H1 (cell line): ENCODE measurements at regions not wholly inside any gene's neighbourhood (a gene's known extent, or its start where the extent isn't known, plus 50 kb on each side); places are given as distances from the start of the nearest gene placed in this dataset.

ENCODE experiments used
- CTCF ChIA-PET: fragments of 300-600 bp; sonication (Branson Sonifier 250); formaldehyde crosslinking; loops from one replicate; lab custom pipeline; 2021; ENCODE audit not compliant: partially characterized antibody; lab: Charles Lee
- POLR2A ChIA-PET: fragments of 300-600 bp; sonication (Branson Sonifier 250); formaldehyde crosslinking; loops from one replicate; lab custom pipeline; 2021; ENCODE audit warnings: inconsistent platforms; ENCODE audit not compliant: partially characterized antibody; lab: Charles Lee
- DNase-seq, 2 experiments: peaks; one replicate each; pipeline versions ENCODE4 v3.0.0 to v3.0.0-alpha.2; 2010 to 2022; ENCODE audit warnings: low spot score in 2 of 2, low read depth in 1 of 2, mixed read lengths in 1 of 2
- FAIRE-seq: peaks from 2 replicates; lab custom pipeline; 2011; peaks lifted over from hg19 to GRCh38; lab: Jason Lieb, UNC
- H2AFZ ChIP-seq: 2 replicates; pipeline ENCODE4 v1.8.1; 2012; ENCODE audit warnings: low read length, inconsistent platforms
- H2AK5ac ChIP-seq: 2 replicates; pipeline ENCODE4 v1.6.1; 2013; ENCODE audit warnings: low read depth, low read length
- H2BK120ac ChIP-seq: replicated peaks from 2 replicates; pipeline ENCODE3; 2013; ENCODE audit warnings: low read depth, low read length, inconsistent platforms
- H2BK12ac ChIP-seq: 2 replicates; pipeline ENCODE4 v1.6.1; 2013; ENCODE audit warnings: low read depth, low read length
- H2BK15ac ChIP-seq: 2 replicates; pipeline ENCODE4 v1.6.1; 2013; ENCODE audit warnings: low read length
- H2BK20ac ChIP-seq: 2 replicates; pipeline ENCODE4 v1.6.1; 2013; ENCODE audit warnings: low read length
- H2BK5ac ChIP-seq: 2 replicates; pipeline ENCODE4 v1.6.1; 2013; ENCODE audit warnings: low read depth, low read length
- H3K14ac ChIP-seq: 2 replicates; pipeline ENCODE4 v1.6.1; 2013; ENCODE audit warnings: inconsistent platforms; ENCODE audit not compliant: insufficient read length
- H3K18ac ChIP-seq: 2 replicates; pipeline ENCODE4 v1.6.1; 2013; ENCODE audit warnings: low read length; ENCODE audit errors: extremely low read depth
- H3K23ac ChIP-seq: 2 replicates; pipeline ENCODE4 v1.6.1; 2013; ENCODE audit warnings: inconsistent platforms; ENCODE audit not compliant: insufficient read length
- H3K23me2 ChIP-seq: 2 replicates; pipeline ENCODE4 v1.6.1; 2013; ENCODE audit warnings: low read depth, low read length
- H3K27ac ChIP-seq: 2 replicates; pipeline ENCODE4 v1.6.1; 2011; ENCODE audit warnings: low read depth, low read length, inconsistent platforms
- H3K27me3 ChIP-seq, 4 experiments: replicated peaks in 1 of 4; 1 replicate in 1 of 4; 2 replicates in 3 of 4; pipeline versions ENCODE4 v1.6.1 to v1.8.1; 2011 to 2013; ENCODE audit warnings: low read length in 3 of 4, mild to moderate bottlenecking in 3 of 4, inconsistent platforms in 2 of 4, mixed read lengths in 2 of 4, moderate library complexity in 1 of 4; ENCODE audit not compliant: control insufficient read depth in 3 of 4, insufficient read depth in 3 of 4; ENCODE audit errors: extremely low read depth in 1 of 4
- H3K36me3 ChIP-seq, 4 experiments: 2 replicates each; pipeline versions ENCODE4 v1.6.1 to v1.8.1; 2011 to 2013; ENCODE audit warnings: mild to moderate bottlenecking in 4 of 4, low read length in 3 of 4, moderate library complexity in 2 of 4, control low read depth in 1 of 4, inconsistent platforms in 1 of 4; ENCODE audit not compliant: insufficient read depth in 4 of 4, control insufficient read depth in 2 of 4
- H3K4ac ChIP-seq: replicated peaks from 2 replicates; pipeline ENCODE3; 2013; ENCODE audit warnings: low read length, low read depth, mixed read lengths, inconsistent platforms; ENCODE audit not compliant: insufficient read length
- H3K4me1 ChIP-seq, 4 experiments: replicated peaks in 1 of 4; 1 replicate in 1 of 4; 2 replicates in 3 of 4; pipeline versions ENCODE4 v1.6.1 to v1.8.1; 2011 to 2013; ENCODE audit warnings: low read length in 3 of 4, inconsistent platforms in 2 of 4, mixed read lengths in 1 of 4; ENCODE audit not compliant: insufficient read depth in 4 of 4, control insufficient read depth in 3 of 4
- H3K4me2 ChIP-seq, 2 experiments: 2 replicates each; pipeline versions ENCODE4 v1.6.1 to v1.8.1; 2011 to 2013; ENCODE audit warnings: low read depth in 2 of 2, low read length in 2 of 2, control low read depth in 1 of 2, inconsistent platforms in 1 of 2, mild to moderate bottlenecking in 1 of 2; ENCODE audit not compliant: insufficient read depth in 1 of 2
- H3K4me3 ChIP-seq, 4 experiments: fragments of 200-600, 300-600 bp in 1 of 4; sonication (generic), shearing (Covaris generic), sonication (Bioruptor Twin) in 1 of 4; 2 replicates each; pipeline versions ENCODE4 v1.5.1 to v1.8.1; 2011 to 2016; ENCODE audit warnings: low read length in 4 of 4, low read depth in 3 of 4, control low read depth in 2 of 4, inconsistent platforms in 2 of 4, mild to moderate bottlenecking in 2 of 4, mixed read lengths in 1 of 4, moderate library complexity in 1 of 4; ENCODE audit not compliant: insufficient read depth in 2 of 4; ENCODE audit errors: extremely low read depth in 1 of 4
- H3K56ac ChIP-seq: replicated peaks from 2 replicates; pipeline ENCODE3; 2013; ENCODE audit warnings: low read depth, mild to moderate bottlenecking, mixed read lengths, low read length, inconsistent platforms; ENCODE audit not compliant: insufficient read length
- H3K79me1 ChIP-seq: 2 replicates; pipeline ENCODE4 v1.6.1; 2013; ENCODE audit warnings: low read depth, low read length, control low read depth
- H3K79me2 ChIP-seq, 2 experiments: 2 replicates each; pipeline versions ENCODE4 v1.6.1 to v1.8.1; 2012 to 2013; ENCODE audit warnings: low read length in 2 of 2, mild to moderate bottlenecking in 2 of 2, inconsistent platforms in 1 of 2; ENCODE audit not compliant: insufficient read depth in 2 of 2, control insufficient read depth in 1 of 2
- H3K9ac ChIP-seq, 4 experiments: replicated peaks in 1 of 4; 1 replicate in 1 of 4; 2 replicates in 3 of 4; pipeline versions ENCODE4 v1.6.1 to v1.8.1; 2011 to 2013; ENCODE audit warnings: low read depth in 3 of 4, low read length in 3 of 4, control low read depth in 2 of 4, mild to moderate bottlenecking in 2 of 4, moderate library complexity in 2 of 4, inconsistent platforms in 1 of 4; ENCODE audit errors: extremely low read depth in 1 of 4
- H3K9me3 ChIP-seq, 2 experiments: 2 replicates each; pipeline versions ENCODE4 v1.6.1 to v1.8.1; 2012 to 2013; ENCODE audit warnings: mild to moderate bottlenecking in 2 of 2, moderate library complexity in 2 of 2, control low read depth in 1 of 2, inconsistent platforms in 1 of 2, low read depth in 1 of 2, low read length in 1 of 2, mixed read lengths in 1 of 2; ENCODE audit not compliant: insufficient read depth in 2 of 2
- H4K20me1 ChIP-seq, 2 experiments: replicated peaks in 1 of 2; 2 replicates each; pipeline versions ENCODE3 to v1.8.1; 2011 to 2013; ENCODE audit warnings: inconsistent platforms in 2 of 2, low read length in 2 of 2, mild to moderate bottlenecking in 1 of 2; ENCODE audit not compliant: insufficient read depth in 2 of 2, control insufficient read depth in 1 of 2
- H4K5ac ChIP-seq: 2 replicates; pipeline ENCODE4 v1.6.1; 2013; ENCODE audit warnings: low read length, low read depth, mixed read lengths, inconsistent platforms; ENCODE audit not compliant: insufficient read length
- H4K8ac ChIP-seq: 2 replicates; pipeline ENCODE4 v1.8.0; 2013; ENCODE audit warnings: mild to moderate bottlenecking, moderate library complexity, low read length, inconsistent platforms; ENCODE audit not compliant: insufficient read depth; ENCODE audit errors: extremely low read depth
- H4K91ac ChIP-seq: replicated peaks from 2 replicates; pipeline ENCODE3; 2013; ENCODE audit warnings: low read length, mixed read lengths, inconsistent platforms; ENCODE audit not compliant: insufficient read length
- CTBP2 ChIP-seq: IDR thresholded peaks from 2 replicates; pipeline ENCODE4 v1.7.0; 2011; ENCODE audit warnings: borderline replicate concordance, mild to moderate bottlenecking, moderate library complexity, mixed read lengths, low read length; ENCODE audit not compliant: insufficient read depth, insufficient read length
- JUN ChIP-seq: IDR thresholded peaks from 2 replicates; pipeline ENCODE4 v1.6.1; 2011; ENCODE audit warnings: low read depth, mild to moderate bottlenecking, improper control_type of control experiment, low read length
- NRF1 ChIP-seq: IDR thresholded peaks from 2 replicates; pipeline ENCODE4 v1.6.1; 2011; ENCODE audit warnings: mild to moderate bottlenecking, low read depth, low read length, improper control_type of control experiment
- RXRA ChIP-seq: IDR thresholded peaks from 2 replicates; pipeline ENCODE4 v1.6.1; 2011; ENCODE audit warnings: low read depth, mild to moderate bottlenecking, low read length, moderate library complexity; ENCODE audit not compliant: insufficient read depth
- SP1 ChIP-seq: IDR thresholded peaks from 2 replicates; pipeline ENCODE4 v1.6.1; 2011; ENCODE audit warnings: low read depth, low read length
- SP4 ChIP-seq: IDR thresholded peaks from 2 replicates; pipeline ENCODE4 v1.6.1; 2012; ENCODE audit warnings: low read length, inconsistent platforms
- SRF ChIP-seq: IDR thresholded peaks from 2 replicates; pipeline ENCODE4 v1.6.1; 2011; ENCODE audit warnings: mild to moderate bottlenecking, low read depth, low read length, moderate library complexity
- TCF12 ChIP-seq: IDR thresholded peaks from 2 replicates; pipeline ENCODE4 v1.6.1; 2011; ENCODE audit warnings: low read depth, mild to moderate bottlenecking, low read length
- WGBS, 2 experiments: shearing (Covaris generic) in 1 of 2; methylation state at CpG; one replicate each; pipeline versions ENCODE4 v1.1.6 to v1.1.7; 2013 to 2015; ENCODE audit warnings: low lambda C conversion rate in 2 of 2, mixed read lengths in 2 of 2, inconsistent platforms in 1 of 2, low coverage in 1 of 2, missing lambda C conversion rate in 1 of 2; ENCODE audit not compliant: insufficient replicate concordance in 2 of 2, insufficient coverage in 1 of 2, insufficient read length in 1 of 2; ENCODE audit errors: extremely low coverage in 1 of 2, missing lambda C conversion rate in 1 of 2; 5-methylcytosine and 5-hydroxymethylcytosine counted together

DNA sequence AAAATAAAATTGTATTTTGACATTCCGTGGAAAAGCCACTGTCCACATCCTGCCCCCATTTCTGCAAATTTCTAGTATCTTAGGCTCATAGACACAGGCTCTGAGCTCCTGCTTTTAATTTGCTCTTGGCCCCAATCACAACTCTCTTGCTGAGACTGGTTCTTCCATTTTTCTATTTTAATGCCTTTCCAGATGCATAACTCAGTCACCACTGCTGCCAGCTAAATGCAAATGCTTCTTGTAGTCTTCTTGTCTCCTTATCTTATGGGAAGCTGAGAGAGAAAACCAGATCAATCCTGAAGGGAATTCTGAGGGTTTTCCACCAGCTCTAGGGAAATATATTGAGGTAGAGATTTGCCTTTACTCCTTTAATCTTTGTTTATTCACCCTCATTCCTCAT lies 149.0 kb downstream of the DHRS2 start:
- Histone ChIP-seq H4K91ac (no peak overlapping the region), H3K4me3 (no peak overlapping the region), H3K4me2 (no peak overlapping the region), H3K56ac (no peak overlapping the region), H3K36me3 (no peaks in the 10 kb centered on the region), H2BK5ac (no peak overlapping the region), H3K27ac (no peak overlapping the region), H4K5ac (no peak overlapping the region), H3K18ac (no peak overlapping the region), H2BK120ac (no peak overlapping the region), H3K14ac (no peak overlapping the region), H2AK5ac (no peak overlapping the region), H2BK20ac (no peak overlapping the region), H3K9ac (no peak overlapping the region), H2AFZ (no peak overlapping the region), H3K23me2 (no peaks in the 10 kb centered on the region), H2BK12ac (no peak overlapping the region), H3K27me3 (no peaks in the 10 kb centered on the region), H4K20me1 (no peaks in the 10 kb centered on the region), H2BK15ac (no peak overlapping the region), H3K9me3 (peaks cover 28 to 62% of the 10 kb centered on the region in 2 experiments; a peak in 3 of 4 replicates), H3K79me2 (no peaks in the 10 kb centered on the region), H3K79me1 (no peaks in the 10 kb centered on the region), H3K23ac (no peak overlapping the region), H3K4me1 (no peaks in the 10 kb centered on the region), H4K8ac (no peak overlapping the region), H3K4ac (no peak overlapping the region)
- ChIA-PET POLR2A (no interaction called here), CTCF (interaction anchor here (0.8 kb wide), 1 partner anchor 20 kb away, joined by 4 read pairs; no protein-coding TSS in a partner anchor)
- FAIRE-seq, result no peak
- no peak for DNase-seq
- WGBS, 2 experiments, result 78% methylated on average over 1 of the region's 1 CpG; no CpG with 5 or more reads in 1 of the 2 experiments
- no peak for TF ChIP-seq CTBP2
- no peak for TF ChIP-seq JUN
- TF ChIP-seq TCF12, result no peak
- no peak for TF ChIP-seq NRF1
- no peak for TF ChIP-seq RXRA
- no peak for TF ChIP-seq SRF
- no peak for TF ChIP-seq SP4
- TF ChIP-seq SP1, result no peak
